AG04449 (cell line): ENCODE measurements at regions not wholly inside any gene's neighbourhood (a gene's known extent, or its start where the extent isn't known, plus 50 kb on each side); places are given as distances from the start of the nearest gene placed in this dataset.

Experiments used
- CTCF ChIA-PET: fragments of 350-600 bp; formaldehyde crosslinking; extraction: SDS; loops from one replicate; lab custom pipeline; 2021; ENCODE audit warnings: antibody characterized with exemption; lab: Yijun Ruan, JAX
- POLR2A ChIA-PET: fragments of 400-600, 350-600 bp; formaldehyde crosslinking; extraction: SDS; loops from one replicate; lab custom pipeline; 2020; ENCODE audit warnings: antibody characterized with exemption, inconsistent platforms; lab: Yijun Ruan, JAX
- DNase-seq: peaks from one replicate; pipeline ENCODE4 v3.0.0-alpha.2; 2010; ENCODE audit warnings: low read depth, low spot score
- H3K4me3 ChIP-seq: 2 replicates; pipeline ENCODE4 v1.5.1; 2011; ENCODE audit warnings: low read depth, mild to moderate bottlenecking, control low read depth, low read length
- TF ChIP-seq, protein P1 (sequence below): IDR thresholded peaks from one replicate; pipeline ENCODE4 v1.5.1; 2011; ENCODE audit warnings: mild to moderate bottlenecking, moderate library complexity, low read length, control low read depth, inconsistent platforms; ENCODE audit not compliant: insufficient read depth; ENCODE audit errors: missing control alignments

DNA sequence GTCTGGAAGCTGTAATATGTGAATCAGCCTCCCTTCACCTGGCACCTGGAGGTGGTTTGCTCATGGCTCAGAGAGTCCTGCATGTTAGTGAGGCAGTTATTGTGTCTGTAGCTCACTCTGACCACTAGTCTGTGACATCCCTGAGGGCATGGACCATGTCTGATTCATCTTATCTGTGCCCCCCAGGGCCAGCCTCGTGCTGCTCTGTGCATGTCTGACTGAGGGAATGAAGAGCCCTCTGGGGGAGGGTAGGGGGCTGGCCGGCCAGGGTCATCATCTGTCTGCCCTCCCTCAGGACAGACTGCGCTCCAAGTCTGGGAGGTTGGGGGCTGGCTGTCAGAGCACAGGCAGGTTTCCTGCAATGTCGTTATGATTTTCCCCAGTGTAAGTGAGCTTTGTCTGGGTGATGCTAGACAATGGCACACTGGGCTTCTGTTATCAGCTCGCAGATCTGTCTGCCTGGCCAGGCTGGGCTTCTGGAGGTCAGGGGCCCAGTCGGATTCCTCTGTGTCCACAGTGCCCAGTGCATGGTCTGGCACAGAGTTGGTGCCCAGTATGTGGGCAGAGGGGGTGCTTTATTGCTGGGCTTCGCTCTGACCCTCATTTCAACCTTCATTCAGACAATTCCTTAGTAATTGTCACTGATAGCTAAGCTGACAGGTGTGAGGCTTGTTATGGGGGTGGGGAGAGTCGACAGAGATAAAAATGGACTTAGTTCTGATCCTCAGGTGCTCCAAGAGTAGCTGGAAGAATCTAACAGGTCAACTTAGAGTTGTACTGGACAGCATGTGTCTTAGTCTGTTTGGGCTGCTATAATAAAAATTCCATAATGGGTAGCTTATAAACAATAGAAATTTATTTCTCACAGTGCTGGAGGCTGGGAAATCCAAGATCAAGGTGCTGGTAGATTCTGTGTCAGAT lies 85.7 kb upstream of the SHB start:
- CTCF ChIA-PET, result interaction anchor here (1.0 to 3.0 kb wide), 5 partner anchors 11 to 242 kb away, joined by 3 to 15 read pairs (median 7); no protein-coding TSS in a partner anchor
- POLR2A ChIA-PET, result no interaction called here
- no peak for DNase-seq
- H3K4me3 ChIP-seq, result no peak overlapping the region
- TF ChIP-seq, protein P1, sequence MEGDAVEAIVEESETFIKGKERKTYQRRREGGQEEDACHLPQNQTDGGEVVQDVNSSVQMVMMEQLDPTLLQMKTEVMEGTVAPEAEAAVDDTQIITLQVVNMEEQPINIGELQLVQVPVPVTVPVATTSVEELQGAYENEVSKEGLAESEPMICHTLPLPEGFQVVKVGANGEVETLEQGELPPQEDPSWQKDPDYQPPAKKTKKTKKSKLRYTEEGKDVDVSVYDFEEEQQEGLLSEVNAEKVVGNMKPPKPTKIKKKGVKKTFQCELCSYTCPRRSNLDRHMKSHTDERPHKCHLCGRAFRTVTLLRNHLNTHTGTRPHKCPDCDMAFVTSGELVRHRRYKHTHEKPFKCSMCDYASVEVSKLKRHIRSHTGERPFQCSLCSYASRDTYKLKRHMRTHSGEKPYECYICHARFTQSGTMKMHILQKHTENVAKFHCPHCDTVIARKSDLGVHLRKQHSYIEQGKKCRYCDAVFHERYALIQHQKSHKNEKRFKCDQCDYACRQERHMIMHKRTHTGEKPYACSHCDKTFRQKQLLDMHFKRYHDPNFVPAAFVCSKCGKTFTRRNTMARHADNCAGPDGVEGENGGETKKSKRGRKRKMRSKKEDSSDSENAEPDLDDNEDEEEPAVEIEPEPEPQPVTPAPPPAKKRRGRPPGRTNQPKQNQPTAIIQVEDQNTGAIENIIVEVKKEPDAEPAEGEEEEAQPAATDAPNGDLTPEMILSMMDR, result no peak

DNA sequence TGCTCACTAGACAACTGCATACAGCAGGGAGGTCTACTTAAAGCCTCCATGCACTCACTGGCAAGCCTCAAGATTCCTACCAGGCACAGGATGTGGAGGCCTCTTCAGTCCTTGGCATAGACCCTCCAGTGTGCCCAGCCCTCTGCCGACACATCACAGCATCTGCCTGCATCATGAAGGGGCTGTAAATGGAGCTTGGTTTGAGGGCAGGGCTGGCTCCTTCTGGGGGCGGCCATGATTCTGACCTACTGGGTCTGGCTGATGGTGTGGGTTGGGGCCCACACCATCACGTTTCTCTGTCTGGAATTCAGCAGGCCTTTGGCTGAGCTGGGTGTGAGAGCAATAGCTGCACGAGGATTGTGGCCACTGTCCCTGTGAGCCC lies 84.9 kb upstream of the SHB start:
- H3K4me3 ChIP-seq, result no peak overlapping the region
- CTCF ChIA-PET, result interaction anchor here (0.6 to 2.0 kb wide), 5 partner anchors 9 to 240 kb away, joined by 3 to 7 read pairs (median 4); no protein-coding TSS in a partner anchor

DNA sequence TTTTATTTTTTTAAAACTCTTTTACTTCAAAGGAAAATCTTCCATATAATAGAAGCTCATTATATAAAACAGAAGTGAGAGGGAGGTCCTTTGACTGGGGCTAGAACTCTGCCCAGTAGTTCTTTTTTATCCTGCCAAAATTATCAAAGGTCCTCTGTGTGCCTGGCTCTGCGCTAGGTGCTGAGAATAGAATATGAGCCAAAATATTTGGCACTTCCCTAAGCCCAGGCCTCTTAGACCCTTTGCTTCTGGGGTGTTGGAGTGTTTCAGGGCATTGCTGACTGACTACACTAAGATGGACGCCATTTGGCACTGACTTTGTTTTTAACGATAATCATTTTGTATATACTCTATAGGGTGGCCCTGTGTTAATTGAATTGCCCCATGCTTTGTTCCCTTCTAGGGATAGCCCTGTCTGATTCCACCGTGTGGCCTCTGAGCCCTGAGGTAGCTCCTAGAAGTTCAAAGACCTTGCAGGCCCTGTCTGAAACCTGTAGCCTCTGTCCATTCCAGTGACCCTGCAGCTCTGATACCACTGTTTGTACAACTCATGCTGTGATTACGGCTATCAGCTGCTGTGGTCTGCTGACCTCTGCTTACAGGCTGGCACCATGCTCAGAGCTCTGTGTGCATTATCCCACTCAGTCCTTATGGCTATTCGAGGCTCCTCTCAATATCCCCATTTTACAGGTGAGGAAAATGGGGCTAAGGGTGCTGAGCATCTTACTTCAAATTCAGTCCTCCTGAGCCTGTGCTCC lies 84.3 kb upstream of the SHB start:
- no peak overlapping the region for H3K4me3 ChIP-seq
- DNase-seq, result no peak
- TF ChIP-seq, protein P1, result no peak
- CTCF ChIA-PET, result interaction anchor here (0.6 to 2.0 kb wide), 5 partner anchors 8 to 240 kb away, joined by 3 to 7 read pairs (median 4); no protein-coding TSS in a partner anchor
- POLR2A ChIA-PET, result no interaction called here

More for the DNA sequence above, 84.9 kb upstream of the SHB start:
- POLR2A ChIA-PET, result no interaction called here
- DNase-seq, result no peak
- TF ChIP-seq, protein P1, result no peak

DNA sequence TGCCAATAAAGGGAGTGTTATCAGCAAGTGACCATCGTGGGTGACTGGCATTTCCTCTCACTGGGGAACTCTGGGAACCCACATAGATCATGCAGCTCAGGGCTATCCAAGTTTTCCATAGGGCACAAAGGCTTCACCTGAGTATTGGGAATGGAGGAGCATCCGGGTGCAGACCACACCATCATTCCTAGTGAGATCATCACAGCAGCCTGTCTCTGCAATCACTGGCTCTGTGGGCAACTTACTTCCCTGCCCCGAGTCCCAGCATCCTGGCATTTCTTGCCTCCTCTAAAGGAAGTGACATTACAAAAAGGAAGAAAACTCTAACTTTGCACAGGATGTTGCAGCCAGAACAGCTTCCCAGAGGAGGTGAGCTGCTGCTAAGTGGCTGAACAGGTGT lies 80.6 kb upstream of the SHB start:
- H3K4me3 ChIP-seq, result no peak overlapping the region
- TF ChIP-seq, protein P1, result no peak
- DNase-seq, result no peak
- ChIA-PET POLR2A (no interaction called here), CTCF (interaction anchor here (7.5 kb wide), 1 partner anchor 11 kb away, joined by 73 read pairs; no protein-coding TSS in a partner anchor)

DNA sequence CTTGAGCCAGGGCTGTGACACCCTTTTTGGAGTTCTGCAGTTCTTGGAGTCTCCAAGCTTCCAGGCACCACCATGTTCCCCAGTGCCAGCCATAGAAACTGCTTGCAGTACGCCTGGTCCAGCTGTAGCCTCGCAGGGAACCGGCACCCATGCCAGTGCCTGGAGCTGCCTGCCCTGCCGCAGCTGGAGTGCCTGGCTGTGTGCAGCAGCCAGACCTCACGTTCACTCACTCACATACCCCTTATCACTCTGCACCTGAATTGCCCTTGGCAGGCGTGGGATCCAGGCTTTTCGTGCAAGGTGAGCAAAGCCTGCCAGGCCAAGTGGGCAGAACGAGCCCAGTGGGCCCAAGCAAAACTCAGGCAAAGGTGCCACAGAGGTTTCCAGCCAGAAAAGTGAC lies 77.8 kb upstream of the SHB start:
- TF ChIP-seq, protein P1, result no peak

More for the DNA sequence above, 77.8 kb upstream of the SHB start:
- no peak for DNase-seq
- ChIA-PET POLR2A (no interaction called here), CTCF (interaction anchor here (1.8 to 7.5 kb wide), 2 partner anchors 14 to 59 kb away, joined by 5 to 73 read pairs; no protein-coding TSS in a partner anchor)
- H3K4me3 ChIP-seq, result no peak overlapping the region
